Epithelial cell of proximal tubule (primary cell): ENCODE measurements at regions not wholly inside any gene's neighbourhood (a gene's known extent, or its start where the extent isn't known, plus 50 kb on each side); places are given as distances from the start of the nearest gene placed in this dataset.

Experiments
- DNase-seq: peaks from one replicate; pipeline ENCODE4 v3.0.0-alpha.2; 2011; ENCODE audit warnings: low read depth
- H3K4me3 ChIP-seq: 2 replicates; pipeline ENCODE4 v1.5.1; 2011; ENCODE audit warnings: low read depth, mild to moderate bottlenecking, low read length
- TF ChIP-seq, protein P1 (sequence below): conservative IDR thresholded peaks from 2 replicates; pipeline ENCODE4 v1.5.1; 2012; ENCODE audit warnings: low read depth, mild to moderate bottlenecking, low read length

DNA sequence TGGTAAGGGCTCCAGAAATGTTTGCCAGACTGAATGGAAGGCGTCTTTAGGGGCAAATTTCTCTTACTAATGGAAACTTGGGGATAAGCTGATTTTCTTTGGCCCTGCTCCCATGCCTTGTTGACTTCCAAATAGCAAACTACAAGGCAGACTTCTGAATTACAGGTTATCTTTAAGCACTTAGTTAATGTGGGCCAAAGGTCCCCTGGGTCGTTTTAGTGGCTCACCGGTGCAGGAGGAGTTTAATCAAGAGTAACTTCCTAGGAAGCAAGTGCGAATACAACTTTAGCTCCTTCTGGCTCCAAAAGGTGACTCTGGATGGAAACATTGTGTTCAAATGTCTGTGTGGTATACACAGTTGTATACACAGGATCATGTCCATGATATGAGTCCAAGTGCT, 323.6 kb downstream of the SLITRK2 start:
- TF ChIP-seq, protein P1, sequence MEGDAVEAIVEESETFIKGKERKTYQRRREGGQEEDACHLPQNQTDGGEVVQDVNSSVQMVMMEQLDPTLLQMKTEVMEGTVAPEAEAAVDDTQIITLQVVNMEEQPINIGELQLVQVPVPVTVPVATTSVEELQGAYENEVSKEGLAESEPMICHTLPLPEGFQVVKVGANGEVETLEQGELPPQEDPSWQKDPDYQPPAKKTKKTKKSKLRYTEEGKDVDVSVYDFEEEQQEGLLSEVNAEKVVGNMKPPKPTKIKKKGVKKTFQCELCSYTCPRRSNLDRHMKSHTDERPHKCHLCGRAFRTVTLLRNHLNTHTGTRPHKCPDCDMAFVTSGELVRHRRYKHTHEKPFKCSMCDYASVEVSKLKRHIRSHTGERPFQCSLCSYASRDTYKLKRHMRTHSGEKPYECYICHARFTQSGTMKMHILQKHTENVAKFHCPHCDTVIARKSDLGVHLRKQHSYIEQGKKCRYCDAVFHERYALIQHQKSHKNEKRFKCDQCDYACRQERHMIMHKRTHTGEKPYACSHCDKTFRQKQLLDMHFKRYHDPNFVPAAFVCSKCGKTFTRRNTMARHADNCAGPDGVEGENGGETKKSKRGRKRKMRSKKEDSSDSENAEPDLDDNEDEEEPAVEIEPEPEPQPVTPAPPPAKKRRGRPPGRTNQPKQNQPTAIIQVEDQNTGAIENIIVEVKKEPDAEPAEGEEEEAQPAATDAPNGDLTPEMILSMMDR, result no peak
- H3K4me3 ChIP-seq, result no peak overlapping the region
- DNase-seq, result no peak

DNA sequence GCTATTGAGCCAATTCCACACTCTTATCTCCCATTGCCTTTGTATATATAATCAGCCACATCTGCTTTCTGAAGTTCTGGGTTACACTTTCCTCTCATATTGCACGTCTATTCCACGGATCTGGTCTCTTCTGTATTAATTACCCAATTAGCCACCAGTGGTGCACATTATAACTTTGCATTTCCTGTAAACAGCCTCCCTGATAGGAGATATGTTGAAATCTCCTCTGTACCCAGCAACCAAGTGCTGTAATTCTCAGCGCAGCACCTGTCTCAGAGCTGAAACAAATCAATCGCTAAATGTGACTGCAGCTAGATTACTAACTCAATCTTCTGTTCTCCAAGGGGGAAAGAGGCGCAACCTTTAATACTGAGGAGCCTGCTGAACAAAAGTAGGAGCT, 326.4 kb downstream of the SLITRK2 start:
- DNase-seq, result no peak
- TF ChIP-seq, protein P1, result no peak
- no peak overlapping the region for H3K4me3 ChIP-seq

DNA sequence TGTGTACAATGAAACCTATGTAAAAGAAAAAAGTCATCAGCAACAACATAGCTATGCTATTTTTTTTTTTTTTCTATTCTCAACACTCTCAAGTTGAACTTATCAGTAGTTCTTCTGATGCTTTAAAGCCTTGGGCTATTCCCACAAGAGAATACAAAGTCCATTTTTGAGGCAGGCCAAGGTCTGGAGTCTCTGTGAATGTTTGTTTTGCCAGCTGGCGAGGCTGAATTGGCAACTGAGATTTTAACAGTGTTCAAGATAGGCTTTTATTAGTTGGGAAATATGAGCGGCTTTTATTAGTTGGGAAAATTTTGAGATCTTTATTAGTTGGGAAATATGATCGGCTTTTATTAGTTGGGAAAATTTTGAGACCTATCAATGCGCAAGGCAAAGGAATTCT, 336.6 kb downstream of the SLITRK2 start:
- TF ChIP-seq, protein P1, result no peak
- H3K4me3 ChIP-seq, result no peak overlapping the region
- DNase-seq, result no peak

DNA sequence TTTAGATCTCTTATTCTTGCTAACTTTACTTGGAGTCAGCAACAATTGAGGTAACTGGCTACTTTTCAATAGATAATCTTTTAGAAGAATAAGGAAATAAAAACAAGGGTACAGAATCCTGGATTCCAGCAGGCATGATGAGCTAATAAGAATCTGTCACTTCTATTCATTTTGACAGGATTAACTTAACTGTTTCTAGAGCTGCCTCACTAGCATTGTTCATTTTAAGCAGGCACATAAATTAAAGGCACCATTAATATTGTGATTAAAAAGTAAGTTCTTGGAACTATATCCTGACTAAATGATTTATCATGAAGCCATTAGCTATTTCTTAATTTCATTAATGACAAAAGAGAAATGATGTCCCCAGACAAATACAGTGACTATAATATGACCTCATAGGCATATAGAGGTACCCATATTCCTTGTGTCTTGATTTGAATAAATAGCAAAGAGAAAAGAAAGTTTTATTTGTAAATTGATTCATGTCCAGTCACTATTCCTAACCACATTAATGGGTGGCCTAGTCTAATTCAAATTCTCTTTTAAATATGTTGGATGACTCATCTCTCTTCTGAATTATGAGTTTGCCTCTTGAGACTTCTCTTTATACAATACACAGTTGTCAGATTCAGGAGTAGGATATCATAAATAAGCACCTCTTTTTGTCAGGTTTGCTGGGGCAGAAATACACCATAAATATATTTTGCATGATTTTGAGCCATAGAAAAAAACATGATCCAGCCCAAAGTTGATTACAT, 343.0 kb downstream of the SLITRK2 start:
- H3K4me3 ChIP-seq, result no peak overlapping the region
- DNase-seq, result no peak

DNA sequence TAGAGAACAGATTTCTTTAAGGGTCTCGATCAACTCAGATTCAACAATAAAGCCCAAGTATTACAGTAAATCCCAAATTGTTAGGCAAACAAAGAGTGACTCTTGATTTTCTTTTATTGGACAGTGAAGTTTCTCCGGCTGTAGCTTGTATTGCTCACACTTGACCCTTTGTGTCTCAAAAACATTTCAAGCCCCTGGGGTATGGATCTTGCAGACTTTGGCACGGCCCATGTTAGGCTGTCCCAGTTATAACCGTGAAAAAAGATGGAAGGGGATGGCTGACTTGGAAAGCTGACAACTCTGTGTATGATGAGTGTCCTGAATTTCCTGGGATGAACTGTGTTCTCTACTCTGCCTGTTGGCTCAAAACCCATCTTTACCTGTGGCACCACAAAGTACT, 356.1 kb downstream of the SLITRK2 start:
- no peak overlapping the region for H3K4me3 ChIP-seq
- no peak for DNase-seq

More for the DNA sequence above, 343.0 kb downstream of the SLITRK2 start:
- TF ChIP-seq, protein P1, result no peak

DNA sequence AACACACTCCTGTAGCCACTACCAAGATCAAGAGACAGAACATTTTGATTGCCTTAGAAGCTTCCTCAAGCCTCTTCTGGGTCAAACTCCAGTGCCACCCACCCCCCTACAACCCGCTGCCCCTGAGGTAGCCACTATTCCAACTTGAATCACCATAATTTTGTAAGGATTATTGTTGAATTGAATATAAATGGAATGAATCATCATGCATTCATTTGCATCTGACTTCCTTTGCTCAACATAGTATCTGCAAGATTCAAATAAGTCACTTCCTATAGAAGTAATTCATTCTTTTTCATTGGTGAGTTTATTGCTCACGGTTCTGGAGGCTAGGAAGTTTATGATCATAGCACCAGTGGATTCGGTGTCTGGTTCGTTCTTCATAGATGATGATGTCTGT, 364.2 kb downstream of the SLITRK2 start:
- DNase-seq, result no peak
- TF ChIP-seq, protein P1, result no peak
- H3K4me3 ChIP-seq, result no peak overlapping the region

More for the DNA sequence above, 356.1 kb downstream of the SLITRK2 start:
- TF ChIP-seq, protein P1, result no peak

DNA sequence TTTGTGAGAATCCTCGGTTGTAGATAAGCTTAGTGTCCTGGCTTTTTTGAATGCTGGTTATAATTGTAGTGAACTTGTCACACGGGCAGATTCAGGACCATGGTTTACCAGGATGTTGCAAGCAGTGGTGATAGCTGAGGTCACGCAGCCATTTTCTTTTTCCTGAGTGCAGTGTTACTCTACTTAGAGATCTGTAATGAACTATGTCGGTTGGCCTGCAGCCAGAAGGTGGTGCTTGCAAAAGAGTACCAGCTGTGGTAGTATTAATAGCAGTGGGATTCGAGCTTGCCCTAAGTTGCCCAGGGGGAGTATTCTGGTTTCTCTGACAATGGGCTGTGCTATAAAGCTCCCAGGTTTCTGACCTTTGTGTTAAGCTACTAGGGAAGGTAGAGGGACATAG, 368.9 kb downstream of the SLITRK2 start:
- TF ChIP-seq, protein P1, result no peak
- no peak for DNase-seq
- no peak overlapping the region for H3K4me3 ChIP-seq
